GM12878 (cell line): ENCODE measurements at regions not wholly inside any gene's neighbourhood (a gene's known extent, or its start where the extent isn't known, plus 50 kb on each side); places are given as distances from the start of the nearest gene placed in this dataset.

Experiments
- ATAC-seq: fragments of 200-7000 bp; cut with Tn5 transposase; 3 replicates; pipeline ENCODE4 v1.9.1; 2020; ENCODE audit warnings: mild to moderate bottlenecking, moderate library complexity
- BruUV-seq: library from RNA; stranded (reverse); fragments of 400-500 nt; replicated peaks from 2 replicates; lab custom pipeline; 2021; lab: Mats Ljungman, UMichigan
- CTCF ChIA-PET: fragments of 300-600 bp; sonication (Branson Sonifier 250); formaldehyde crosslinking; extraction: SDS; loops from one replicate; lab custom pipeline; 2021; ENCODE audit warnings: inconsistent platforms; lab: Yijun Ruan, JAX
- POLR2A ChIA-PET: fragments of 350-600 bp; formaldehyde crosslinking; extraction: SDS; loops from one replicate; lab custom pipeline; 2021; ENCODE audit warnings: inconsistent platforms; lab: Charles Lee
- RAD21 ChIA-PET: fragments of 300-600 bp; sonication (Branson Sonifier 250); formaldehyde crosslinking; loops from one replicate; lab custom pipeline; 2023; ENCODE audit warnings: antibody characterized with exemption; ENCODE audit not compliant: unreplicated experiment; lab: Charles Lee
- SMC1A ChIA-PET: fragments of 300-600 bp; sonication (Branson Sonifier 250); formaldehyde crosslinking; loops from one replicate; lab custom pipeline; 2023; ENCODE audit not compliant: unreplicated experiment, uncharacterized antibody; lab: Charles Lee
- DNase-seq: peaks from one replicate; pipeline ENCODE4 v3.0.0-alpha.2; 2011; ENCODE audit warnings: low read depth, low spot score
- FAIRE-seq: peaks from 3 replicates; lab custom pipeline; 2011; peaks lifted over from hg19 to GRCh38; lab: Jason Lieb, UNC
- H2AFZ ChIP-seq: 2 replicates; pipeline ENCODE4 v1.6.0; 2011; ENCODE audit warnings: low read depth, low read length, control low read depth; ENCODE audit not compliant: control insufficient read depth
- H3K27ac ChIP-seq: 2 replicates; pipeline ENCODE4 v1.5.1; 2011; ENCODE audit warnings: control low read depth; ENCODE audit not compliant: control insufficient read depth, insufficient read depth
- H3K27me3 ChIP-seq, 2 experiments: replicated peaks in 1 of 2; 2 replicates each; pipeline versions ENCODE4 v1.6.0 to v1.6.1; 2011; ENCODE audit warnings: low read length in 1 of 2; ENCODE audit not compliant: control insufficient read depth in 2 of 2, insufficient read depth in 2 of 2
- H3K36me3 ChIP-seq, 2 experiments: 2 replicates each; pipeline ENCODE4 v1.5.1; 2011; ENCODE audit warnings: low read length in 1 of 2; ENCODE audit not compliant: control insufficient read depth in 2 of 2, insufficient read depth in 2 of 2
- H3K4me1 ChIP-seq: 2 replicates; pipeline ENCODE4 v1.6.1; 2011; ENCODE audit warnings: mild to moderate bottlenecking, low read length, moderate library complexity, mixed read lengths; ENCODE audit not compliant: control insufficient read depth, insufficient read depth
- H3K4me2 ChIP-seq: 2 replicates; pipeline ENCODE4 v1.6.0; 2011; ENCODE audit warnings: control low read depth; ENCODE audit not compliant: control insufficient read depth, insufficient read depth
- H3K4me3 ChIP-seq: fragments of 200-600 bp; sonication (generic); 2 replicates; pipeline ENCODE4 v1.5.1; 2016
- H3K79me2 ChIP-seq: 2 replicates; pipeline ENCODE4 v1.6.0; 2011; ENCODE audit warnings: low read length; ENCODE audit not compliant: control insufficient read depth, insufficient read depth
- H3K9ac ChIP-seq: 2 replicates; pipeline ENCODE4 v1.8.0; 2011; ENCODE audit warnings: low read length, control low read depth, mixed read lengths; ENCODE audit not compliant: control insufficient read depth, insufficient read depth
- H3K9me3 ChIP-seq: replicated peaks from 3 replicates; pipeline ENCODE4 v1.5.1; 2011; ENCODE audit warnings: mild to moderate bottlenecking, low read length; ENCODE audit not compliant: control insufficient read depth, insufficient read depth
- H4K20me1 ChIP-seq: 2 replicates; pipeline ENCODE4 v1.6.0; 2011; ENCODE audit not compliant: control insufficient read depth, insufficient read depth
- CBX5 ChIP-seq: sonication (generic); IDR thresholded peaks from 2 replicates; pipeline ENCODE4 v1.6.1; 2016; ENCODE audit warnings: low read depth, moderate library complexity, mild to moderate bottlenecking, inconsistent platforms
- E2F4 ChIP-seq: IDR thresholded peaks from 2 replicates; pipeline ENCODE4 v1.6.1; 2012; ENCODE audit warnings: low read depth, low read length, improper control_type of control experiment
- IKZF2 ChIP-seq, 2 experiments: fragments of 450-650 bp; IDR thresholded peaks; 2 replicates each; pipeline ENCODE4 v1.6.1; 2017; ENCODE audit warnings: mild to moderate bottlenecking in 2 of 2, moderate library complexity in 2 of 2
- PML ChIP-seq: IDR thresholded peaks from 2 replicates; pipeline ENCODE4 v1.6.1; 2012; ENCODE audit warnings: low read length, inconsistent platforms
- RELB ChIP-seq: fragments of 450-650 bp; IDR thresholded peaks from 2 replicates; pipeline ENCODE4 v1.6.1; 2017; ENCODE audit warnings: low read depth, mild to moderate bottlenecking, moderate library complexity
- TCF3 ChIP-seq: IDR thresholded peaks from 2 replicates; pipeline ENCODE4 v1.6.1; 2012; ENCODE audit warnings: low read depth, mild to moderate bottlenecking, low read length, borderline replicate concordance; ENCODE audit not compliant: insufficient read depth
- WGBS: methylation state at CpG from one replicate; pipeline ENCODE4 v1.1.6; 2016; ENCODE audit warnings: low lambda C conversion rate; ENCODE audit not compliant: insufficient replicate concordance, insufficient coverage; ENCODE audit errors: missing lambda C conversion rate; 5-methylcytosine and 5-hydroxymethylcytosine counted together
- in situ Hi-C: fragments of 300-500 bp; cut with MboI; formaldehyde crosslinking; loops from 9 replicates; pipeline ENCODE4 v1.14.3; 2018; ENCODE audit warnings: mixed read lengths
- intact Hi-C: fragments of 100-400 bp; cut with micrococcal nuclease; formaldehyde crosslinking; loops from one replicate; pipeline ENCODE4 v1.14.2; 2022; ENCODE audit not compliant: unreplicated experiment

- Histone ChIP-seq H3K4me3 (no peak overlapping the region), H3K27me3 (no peaks in the 10 kb centered on the region; a peak in 1 of 4 replicates), H3K36me3 (no peaks in the 10 kb centered on the region), H3K9me3 (no peaks in the 10 kb centered on the region), H4K20me1 (no peaks in the 10 kb centered on the region), H3K79me2 (no peaks in the 10 kb centered on the region), H3K4me2 (no peak overlapping the region), H3K9ac (no peak overlapping the region), H3K27ac (no peak overlapping the region), H2AFZ (no peak overlapping the region), H3K4me1 (no peaks in the 10 kb centered on the region)
- TF ChIP-seq RELB (no peak), PML (no peak), CBX5 (no peak), IKZF2 (IDR thresholded peaks at IDR 0.05) (no peak), E2F4 (no peak), TCF3 (no peak)
- POLR2A ChIA-PET: no interaction called here
- in situ Hi-C loops: no loop called here
- CTCF ChIA-PET: interaction anchor here (0.8 kb wide), 1 partner anchor 15 kb away, joined by 3 read pairs; no protein-coding TSS in a partner anchor
- ATAC-seq (no peak), DNase-seq (no peak), FAIRE-seq (no peak)
- RAD21 ChIA-PET: no interaction called here
- SMC1A ChIA-PET: no interaction called here
- WGBS: 14% methylated on average over 3 of the region's 3 CpGs
- BruUV-seq: no TSS peak
- intact Hi-C loops: no loop called here
These were observed 156.1 kb upstream of the TARS1 start for GRCh38 chr5:33284681-33285080.
